Right lobe of liver (tissue), 6 donors: ENCODE measurements at regions not wholly inside any gene's neighbourhood (a gene's known extent, or its start where the extent isn't known, plus 50 kb on each side); places are given as distances from the start of the nearest gene placed in this dataset.

Experiments used
- ATAC-seq, 4 donors: fragments of 200-7000 bp; cut with Tn5 transposase; one replicate each; pipeline ENCODE4 v1.9.1; 2020; ENCODE audit warnings: mild to moderate bottlenecking in 4 of 4, moderate library complexity in 4 of 4
- DNase-seq, 3 donors: peaks; one replicate each; pipeline ENCODE4 v3.0.0-alpha.2; 2020
- H3K27ac ChIP-seq, 3 donors: fragments of 200-600 bp; one replicate each; pipeline ENCODE4 v1.8.0; 2022
- H3K27me3 ChIP-seq, 2 donors: fragments of 200-600 bp; one replicate each; pipeline ENCODE4 v1.8.0; 2022
- H3K36me3 ChIP-seq, 4 donors: fragments of 200-600 bp; sonication (generic) in 1 of 4; one replicate each; pipeline versions ENCODE4 v1.5.1 to v1.8.0; 2017 to 2022; ENCODE audit warnings: control low read depth in 1 of 4
- H3K4me1 ChIP-seq, 4 donors: fragments of 200-600 bp; sonication (generic) in 1 of 4; one replicate each; pipeline versions ENCODE4 v1.5.1 to v1.8.0; 2017 to 2022; ENCODE audit warnings: control low read depth in 1 of 4
- H3K4me3 ChIP-seq, 3 donors: fragments of 200-600 bp; one replicate each; pipeline ENCODE4 v1.8.0; 2022
- H3K9me3 ChIP-seq, 4 donors: fragments of 200-600 bp; sonication (generic) in 1 of 4; one replicate each; pipeline versions ENCODE4 v1.5.1 to v1.8.0; 2017 to 2022; ENCODE audit warnings: control low read depth in 1 of 4
- POLR2A ChIP-seq: fragments of 450-650 bp; IDR thresholded peaks from one replicate; pipeline ENCODE4 v1.6.1; 2017; ENCODE audit warnings: antibody characterized with exemption, mild to moderate bottlenecking
- WGBS: methylation state at CpG from one replicate; pipeline ENCODE4 v1.1.6; 2018; ENCODE audit warnings: low coverage, low lambda C conversion rate; ENCODE audit not compliant: insufficient coverage; ENCODE audit errors: missing lambda C conversion rate; 5-methylcytosine and 5-hydroxymethylcytosine counted together
- intact Hi-C, 2 donors: fragments of 100-400 bp; cut with DNase I; formaldehyde crosslinking; loops; one replicate each; pipeline versions ENCODE4 v1.11.2 to v1.14.1; 2022
- TF ChIP-seq, protein P1 (sequence below), 4 donors: fragments of 200-600 bp in 3 of 4; fragments of 450-650 bp in 1 of 4; IDR thresholded peaks; one replicate each; pipeline versions ENCODE4 v1.5.1 to v1.8.0; 2016 to 2022; ENCODE audit warnings: antibody characterized with exemption in 4 of 4, mild to moderate bottlenecking in 2 of 4
- donor health status: DM: no; HTN: yes; CAD: no.
- donor health status: DM: no; HTN: no; CAD: no.
- donor health status: DM: no; HTN: no; CAD: no.
- donor health status: DM: no; HTN: yes; CAD: no.
- donor health status: DM: no; HTN: yes; CAD: no.

DNA sequence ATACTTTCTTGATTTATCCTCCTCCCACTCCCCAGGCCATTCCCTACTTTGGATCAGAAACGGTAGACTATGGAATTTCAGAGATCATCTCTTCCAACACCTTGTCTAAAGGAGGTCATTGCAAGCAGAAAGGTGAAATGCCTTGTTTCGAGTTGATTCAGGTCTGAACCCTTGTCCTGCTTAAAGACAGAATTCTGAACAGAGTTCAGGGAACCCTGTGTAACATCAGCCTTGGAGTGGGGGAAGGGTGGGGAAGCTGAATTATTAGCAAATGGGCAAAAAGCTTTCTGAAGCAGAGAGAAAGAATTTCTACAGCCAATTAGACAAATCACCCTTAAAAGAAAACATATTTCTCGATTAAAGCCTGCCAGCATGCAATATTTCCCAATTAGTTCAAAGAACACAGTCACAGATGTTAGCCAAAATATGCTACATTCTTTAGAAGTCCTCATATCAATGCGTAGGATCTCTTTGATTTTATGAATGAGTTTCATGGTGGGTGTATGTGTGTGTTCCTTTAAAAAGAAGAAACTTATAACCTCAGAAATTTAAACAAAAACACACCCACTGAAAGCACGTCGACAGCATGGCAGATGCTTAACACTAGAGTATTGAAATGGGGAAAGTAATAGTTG, 353.1 kb downstream of the RND3 start:
- peaks cover 0 to 16% (median 0%) of the 10 kb centered on the region in 4 donors for H3K4me1 ChIP-seq
- TF ChIP-seq, protein P1, sequence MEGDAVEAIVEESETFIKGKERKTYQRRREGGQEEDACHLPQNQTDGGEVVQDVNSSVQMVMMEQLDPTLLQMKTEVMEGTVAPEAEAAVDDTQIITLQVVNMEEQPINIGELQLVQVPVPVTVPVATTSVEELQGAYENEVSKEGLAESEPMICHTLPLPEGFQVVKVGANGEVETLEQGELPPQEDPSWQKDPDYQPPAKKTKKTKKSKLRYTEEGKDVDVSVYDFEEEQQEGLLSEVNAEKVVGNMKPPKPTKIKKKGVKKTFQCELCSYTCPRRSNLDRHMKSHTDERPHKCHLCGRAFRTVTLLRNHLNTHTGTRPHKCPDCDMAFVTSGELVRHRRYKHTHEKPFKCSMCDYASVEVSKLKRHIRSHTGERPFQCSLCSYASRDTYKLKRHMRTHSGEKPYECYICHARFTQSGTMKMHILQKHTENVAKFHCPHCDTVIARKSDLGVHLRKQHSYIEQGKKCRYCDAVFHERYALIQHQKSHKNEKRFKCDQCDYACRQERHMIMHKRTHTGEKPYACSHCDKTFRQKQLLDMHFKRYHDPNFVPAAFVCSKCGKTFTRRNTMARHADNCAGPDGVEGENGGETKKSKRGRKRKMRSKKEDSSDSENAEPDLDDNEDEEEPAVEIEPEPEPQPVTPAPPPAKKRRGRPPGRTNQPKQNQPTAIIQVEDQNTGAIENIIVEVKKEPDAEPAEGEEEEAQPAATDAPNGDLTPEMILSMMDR (IDR thresholded peaks at IDR 0.05): no peak
- TF ChIP-seq POLR2A: no peak
- H3K36me3 ChIP-seq: no peaks in the 10 kb centered on the region
- no peaks in the 10 kb centered on the region for H3K9me3 ChIP-seq
- DNase-seq (no peak), ATAC-seq (peak; percentile 9 to 52 (median 25))
- WGBS: 25% methylated on average over 6 of the region's 6 CpGs
- H3K4me3 ChIP-seq: no peak overlapping the region
- intact Hi-C loops: no loop called here
- peak overlapping the region in 1 of 3 donors; percentile 19 for H3K27ac ChIP-seq
- no peaks in the 10 kb centered on the region for H3K27me3 ChIP-seq

DNA sequence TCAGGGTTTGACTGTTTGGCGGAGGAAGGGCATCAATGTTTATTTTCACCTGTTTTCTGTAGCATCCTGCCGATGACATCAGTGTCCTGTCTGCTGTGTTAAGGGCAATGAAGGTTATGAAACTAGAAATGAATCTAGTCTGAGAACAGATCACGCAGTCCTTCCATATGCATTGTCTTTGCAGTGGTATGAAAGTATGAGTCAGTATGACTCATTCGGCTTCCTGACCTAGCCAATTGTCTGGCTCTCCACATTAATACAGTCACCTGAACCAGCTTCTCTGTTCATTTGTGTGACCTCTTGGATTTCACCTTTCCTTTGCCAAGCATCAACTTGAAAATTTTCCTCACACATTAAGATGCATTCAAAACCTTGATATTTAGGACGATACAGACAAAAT, 353.8 kb downstream of the RND3 start:
- WGBS: 60% methylated on average over 5 of the region's 5 CpGs
- H3K27ac ChIP-seq: peak overlapping the region in 1 of 3 donors; percentile 19
- DNase-seq (no peak), ATAC-seq (peak in 3 of 4 donors; percentile 28 to 84 (median 67))
- H3K36me3 ChIP-seq: no peaks in the 10 kb centered on the region
- no peak overlapping the region for H3K4me3 ChIP-seq
- intact Hi-C loops: no loop called here
- TF ChIP-seq POLR2A: no peak
- TF ChIP-seq, protein P1 (IDR thresholded peaks at IDR 0.05): no peak
- H3K4me1 ChIP-seq: peaks cover 0 to 16% (median 0%) of the 10 kb centered on the region in 4 donors
- no peaks in the 10 kb centered on the region for H3K9me3 ChIP-seq
- H3K27me3 ChIP-seq: no peaks in the 10 kb centered on the region

GRCh38 chr2:150129921-150130575, 357.4 kb downstream of the RND3 start:
- ATAC-seq (no peak), DNase-seq (no peak)
- H3K4me3 ChIP-seq: no peak overlapping the region
- no peaks in the 10 kb centered on the region for H3K9me3 ChIP-seq
- TF ChIP-seq, protein P1 (IDR thresholded peaks at IDR 0.05): no peak
- TF ChIP-seq POLR2A: no peak
- H3K27ac ChIP-seq: no peak overlapping the region
- peaks cover 0 to 13% (median 0%) of the 10 kb centered on the region in 4 donors for H3K4me1 ChIP-seq
- intact Hi-C loops: no loop called here
- no peaks in the 10 kb centered on the region for H3K36me3 ChIP-seq
- 55% methylated on average over 5 of the region's 5 CpGs for WGBS
- no peaks in the 10 kb centered on the region for H3K27me3 ChIP-seq

DNA sequence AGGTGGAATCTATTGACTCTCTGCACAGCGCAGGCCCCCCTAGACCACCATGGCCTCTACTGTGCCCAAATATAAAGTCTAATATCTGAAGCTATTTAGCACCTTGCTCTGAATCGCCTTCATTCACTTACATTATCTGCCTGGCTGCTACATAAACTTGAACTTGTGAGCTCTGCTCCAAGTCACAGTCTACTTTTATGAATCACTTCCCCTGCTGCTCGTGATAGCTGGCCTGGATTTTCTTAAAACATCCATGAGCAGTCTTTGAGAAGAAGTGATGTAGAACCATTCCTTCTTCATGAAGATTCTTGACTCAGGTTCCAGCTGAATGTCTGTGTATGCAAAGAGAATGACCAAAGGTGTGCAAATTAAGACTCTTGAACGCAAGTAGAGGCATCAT, 359.5 kb downstream of the RND3 start:
- Histone ChIP-seq H3K4me3 (no peak overlapping the region), H3K27ac (no peak overlapping the region), H3K36me3 (no peaks in the 10 kb centered on the region), H3K4me1 (peaks cover 0 to 4% (median 0%) of the 10 kb centered on the region in 4 donors), H3K9me3 (no peaks in the 10 kb centered on the region), H3K27me3 (no peaks in the 10 kb centered on the region)
- WGBS: 73% methylated on average over 4 of the region's 4 CpGs
- DNase-seq (no peak), ATAC-seq (no peak)
- TF ChIP-seq, protein P1 (IDR thresholded peaks at IDR 0.05): no peak
- TF ChIP-seq POLR2A: no peak
- intact Hi-C loops: no loop called here
